Caco-2 (cell line): ENCODE measurements at regions not wholly inside any gene's neighbourhood (a gene's known extent, or its start where the extent isn't known, plus 50 kb on each side); places are given as distances from the start of the nearest gene placed in this dataset.

Experiments
- BruUV-seq: library from RNA; stranded (reverse); fragments of 400-500 nt; replicated peaks from 2 replicates; lab custom pipeline; 2021; lab: Mats Ljungman, UMichigan
- CTCF ChIA-PET: fragments of 300-600 bp; sonication (Branson Sonifier 250); formaldehyde crosslinking; loops from one replicate; lab custom pipeline; 2022; ENCODE audit warnings: antibody characterized with exemption; lab: Charles Lee
- POLR2A ChIA-PET: fragments of 300-600 bp; sonication (Branson Sonifier 250); formaldehyde crosslinking; loops from one replicate; lab custom pipeline; 2022; ENCODE audit warnings: antibody characterized with exemption; lab: Charles Lee
- DNase-seq, 2 experiments: peaks; one replicate each; pipeline versions ENCODE4 v3.0.0 to v3.0.0-alpha.2; 2020 to 2022
- H3K27me3 ChIP-seq: replicated peaks from 2 replicates; pipeline ENCODE4 v1.6.0; 2011; ENCODE audit warnings: low read length; ENCODE audit not compliant: control insufficient read depth, insufficient read depth
- H3K36me3 ChIP-seq: 2 replicates; pipeline ENCODE4 v1.5.1; 2011; ENCODE audit warnings: low read length; ENCODE audit not compliant: control insufficient read depth, insufficient read depth
- H3K4me1 ChIP-seq: fragments of 250-450 bp; sonication (Bioruptor Pico); 2 replicates; pipeline ENCODE4 v1.5.1; 2020; ENCODE audit warnings: mild to moderate bottlenecking
- H3K4me3 ChIP-seq: 2 replicates; pipeline ENCODE4 v1.5.1; 2011; ENCODE audit warnings: low read depth, mild to moderate bottlenecking, control low read depth, low read length
- H3K9me3 ChIP-seq: fragments of 250-450 bp; sonication (Bioruptor Pico); 2 replicates; pipeline ENCODE4 v1.5.1; 2020; ENCODE audit warnings: mild to moderate bottlenecking, moderate library complexity
- H3K27ac Mint-ChIP-seq: one replicate; pipeline ENCODE4 v1.8.0; 2022; ENCODE audit warnings: mixed read lengths; ENCODE audit not compliant: unreplicated experiment
- H3K27me3 Mint-ChIP-seq: one replicate; pipeline ENCODE4 v1.8.0; 2022; ENCODE audit warnings: mixed read lengths; ENCODE audit not compliant: insufficient read depth, unreplicated experiment
- H3K36me3 Mint-ChIP-seq: one replicate; pipeline ENCODE4 v1.8.0; 2022; ENCODE audit warnings: mild to moderate bottlenecking, mixed read lengths; ENCODE audit not compliant: insufficient read depth, unreplicated experiment
- H3K4me1 Mint-ChIP-seq: one replicate; pipeline ENCODE4 v1.8.0; 2022; ENCODE audit warnings: low read depth, mixed read lengths; ENCODE audit not compliant: unreplicated experiment
- H3K4me3 Mint-ChIP-seq: one replicate; pipeline ENCODE4 v1.8.0; 2022; ENCODE audit warnings: mild to moderate bottlenecking, moderate library complexity, mixed read lengths; ENCODE audit not compliant: unreplicated experiment
- H3K9me3 Mint-ChIP-seq: one replicate; pipeline ENCODE4 v1.8.0; 2022; ENCODE audit warnings: mixed read lengths; ENCODE audit not compliant: unreplicated experiment
- CTCF ChIP-seq, 2 experiments: fragments of 200-600 bp in 1 of 2; IDR thresholded peaks; 1 replicate in 1 of 2; 2 replicates in 1 of 2; pipeline versions ENCODE4 v1.5.1 to v1.8.0; 2011 to 2022; ENCODE audit warnings: antibody characterized with exemption in 1 of 2, control low read depth in 1 of 2, inconsistent platforms in 1 of 2, low read depth in 1 of 2, low read length in 1 of 2, mild to moderate bottlenecking in 1 of 2, moderate library complexity in 1 of 2; ENCODE audit not compliant: insufficient read depth in 1 of 2, severe bottlenecking in 1 of 2, unreplicated experiment in 1 of 2
- intact Hi-C: fragments of 100-400 bp; cut with micrococcal nuclease; formaldehyde crosslinking; loops from one replicate; pipeline ENCODE4 v1.10.0; 2022; ENCODE audit not compliant: unreplicated experiment

- H3K4me1 Mint-ChIP-seq: no peaks in the 10 kb centered on the region
- no peak for TF ChIP-seq CTCF (IDR thresholded peaks at IDR 0.05; ENCODE audit: insufficient read depth in 1 of 2, low read depth in 1 of 2, low read length in 1 of 2, severe bottlenecking in 1 of 2, unreplicated experiment in 1 of 2)
- H3K27me3 ChIP-seq: no peaks in the 10 kb centered on the region
- peaks cover 3% of the 10 kb centered on the region for H3K27me3 Mint-ChIP-seq
- intact Hi-C loops: no loop called here
- H3K36me3 Mint-ChIP-seq: no peaks in the 10 kb centered on the region
- BruUV-seq: no TSS peak
- H3K9me3 ChIP-seq: no peaks in the 10 kb centered on the region
- H3K4me1 ChIP-seq: no peaks in the 10 kb centered on the region
- POLR2A ChIA-PET: no interaction called here
- H3K4me3 ChIP-seq: no peak overlapping the region
- H3K4me3 Mint-ChIP-seq: no peak overlapping the region
- no peaks in the 10 kb centered on the region for H3K36me3 ChIP-seq
- H3K9me3 Mint-ChIP-seq: no peaks in the 10 kb centered on the region
- H3K27ac Mint-ChIP-seq: no peak overlapping the region
- CTCF ChIA-PET: no interaction called here
- no peak for DNase-seq
Observed at GRCh38 chr10:83184641-83185040, 954.7 kb upstream of the GHITM start.

- ChIA-PET POLR2A (no interaction called here), CTCF (no interaction called here)
- Histone ChIP-seq H3K27me3 (no peaks in the 10 kb centered on the region), H3K4me1 (no peaks in the 10 kb centered on the region), H3K36me3 (no peaks in the 10 kb centered on the region), H3K9me3 (no peaks in the 10 kb centered on the region), H3K4me3 (no peak overlapping the region)
- no peak for DNase-seq
- H3K4me3 Mint-ChIP-seq: no peak overlapping the region
- no peak for TF ChIP-seq CTCF (IDR thresholded peaks at IDR 0.05; ENCODE audit: insufficient read depth in 1 of 2, low read depth in 1 of 2, low read length in 1 of 2, severe bottlenecking in 1 of 2, unreplicated experiment in 1 of 2)
- H3K27ac Mint-ChIP-seq: no peak overlapping the region
- BruUV-seq: no TSS peak
- intact Hi-C loops: no loop called here
- no peaks in the 10 kb centered on the region for H3K9me3 Mint-ChIP-seq
- no peaks in the 10 kb centered on the region for H3K36me3 Mint-ChIP-seq
- H3K4me1 Mint-ChIP-seq: no peaks in the 10 kb centered on the region
- H3K27me3 Mint-ChIP-seq: peaks cover 3% of the 10 kb centered on the region
Observed at GRCh38 chr10:83190614-83191013, 948.7 kb upstream of the GHITM start.

- H3K4me3 ChIP-seq: no peak overlapping the region
- no peaks in the 10 kb centered on the region for H3K36me3 Mint-ChIP-seq
- H3K9me3 ChIP-seq: no peaks in the 10 kb centered on the region
- POLR2A ChIA-PET: no interaction called here
- H3K9me3 Mint-ChIP-seq: no peaks in the 10 kb centered on the region
- peaks cover 3% of the 10 kb centered on the region for H3K27me3 Mint-ChIP-seq
- CTCF ChIA-PET: no interaction called here
- no peak overlapping the region for H3K4me3 Mint-ChIP-seq
- H3K27ac Mint-ChIP-seq: no peak overlapping the region
- intact Hi-C loops: no loop called here
- H3K27me3 ChIP-seq: no peaks in the 10 kb centered on the region
- no TSS peak for BruUV-seq
- H3K4me1 Mint-ChIP-seq: no peaks in the 10 kb centered on the region
- no peak for DNase-seq
- TF ChIP-seq CTCF (IDR thresholded peaks at IDR 0.05; ENCODE audit: insufficient read depth in 1 of 2, low read depth in 1 of 2, low read length in 1 of 2, severe bottlenecking in 1 of 2, unreplicated experiment in 1 of 2): no peak
- no peaks in the 10 kb centered on the region for H3K4me1 ChIP-seq
- no peaks in the 10 kb centered on the region for H3K36me3 ChIP-seq
Observed at GRCh38 chr10:83193026-83193425, 946.3 kb upstream of the GHITM start.
